ENCODE measurements at regions not wholly inside any gene's neighbourhood (a gene's known extent, or its start where the extent isn't known, plus 50 kb on each side); places are given as distances from the start of the nearest gene placed in this dataset.
"Not testable (repeated sequence)": the region's sequence is repeated elsewhere in the genome, so short reads cannot be mapped to it uniquely, and the experiment has no call there.

GRCh38 chr14:52146504-52146903 is 77.6 kb upstream of the NID2 start:
- Histone ChIP-seq H3K36me3 (ENCODE audit: low read depth, missing control alignments) (no peaks in the 10 kb centered on the region), H3K27me3 (no peaks in the 10 kb centered on the region), H3K4me3 (no peak overlapping the region), H3K4me1 (no peaks in the 10 kb centered on the region), H3K9me3 (no peaks in the 10 kb centered on the region), H3K27ac (no peak overlapping the region)
- no peak for DNase-seq
- WGBS, 2 donors = 26 to 28% methylated on average over 2 of the region's 2 CpGs
- intact Hi-C loops (cut with DNase I; ENCODE audit: low total_unique reads) = no loop called here
- no peak for TF ChIP-seq CTCF (IDR thresholded peaks at IDR 0.05)
- TF ChIP-seq POLR2A (IDR thresholded peaks at IDR 0.05) = no peak

GRCh38 chr14:52144099-52144498 is 75.2 kb upstream of the NID2 start:
- H3K27me3 ChIP-seq; H3K4me1 ChIP-seq; intact Hi-C loops (cut with DNase I; ENCODE audit: low total_unique reads); H3K36me3 ChIP-seq (ENCODE audit: low read depth, missing control alignments); H3K9me3 ChIP-seq; DNase-seq; H3K27ac ChIP-seq; H3K4me3 ChIP-seq: not testable (repeated sequence)
- WGBS, 2 donors = 93 to 95% methylated on average over 2 of the region's 2 CpGs

GRCh38 chr14:52142504-52142903 is 73.6 kb upstream of the NID2 start:
- no peak for TF ChIP-seq POLR2A (IDR thresholded peaks at IDR 0.05)
- TF ChIP-seq CTCF (IDR thresholded peaks at IDR 0.05) = no peak
- H3K36me3 ChIP-seq (ENCODE audit: low read depth, missing control alignments) = no peaks in the 10 kb centered on the region
- no peaks in the 10 kb centered on the region for H3K9me3 ChIP-seq
- H3K4me1 ChIP-seq = no peaks in the 10 kb centered on the region
- no peak overlapping the region for H3K27ac ChIP-seq
- H3K4me3 ChIP-seq = no peak overlapping the region
- DNase-seq = no peak
- intact Hi-C loops (cut with DNase I; ENCODE audit: low total_unique reads) = no loop called here
- no peaks in the 10 kb centered on the region for H3K27me3 ChIP-seq

GRCh38 chr14:52131640-52132320 is 62.9 kb upstream of the NID2 start:
- H3K9me3 ChIP-seq = no peaks in the 10 kb centered on the region
- no peaks in the 10 kb centered on the region for H3K36me3 ChIP-seq (ENCODE audit: low read depth, missing control alignments)
- intact Hi-C loops (cut with DNase I; ENCODE audit: low total_unique reads) = no loop called here
- no peak overlapping the region for H3K27ac ChIP-seq
- H3K4me1 ChIP-seq = peaks cover 9% of the 10 kb centered on the region
- DNase-seq = peak; percentile 90
- no peaks in the 10 kb centered on the region for H3K27me3 ChIP-seq
- TF ChIP-seq POLR2A (IDR thresholded peaks at IDR 0.05) (no peak), CTCF (IDR thresholded peaks at IDR 0.05) (peak; percentile 62 to 76 (median 63))
- 35 to 36% methylated on average over 13 of the region's 13 CpGs for WGBS, 2 donors
- no peak overlapping the region for H3K4me3 ChIP-seq

GRCh38 chr14:52129721-52130120 is 60.9 kb upstream of the NID2 start:
- no peaks in the 10 kb centered on the region for H3K36me3 ChIP-seq (ENCODE audit: low read depth, missing control alignments)
- H3K27ac ChIP-seq = no peak overlapping the region
- no peak overlapping the region for H3K4me3 ChIP-seq
- intact Hi-C loops (cut with DNase I; ENCODE audit: low total_unique reads) = no loop called here
- no peaks in the 10 kb centered on the region for H3K9me3 ChIP-seq
- peak; percentile 60 for DNase-seq
- H3K4me1 ChIP-seq = peaks cover 9% of the 10 kb centered on the region
- no peaks in the 10 kb centered on the region for H3K27me3 ChIP-seq
- TF ChIP-seq CTCF (IDR thresholded peaks at IDR 0.05) (no peak), POLR2A (IDR thresholded peaks at IDR 0.05) (no peak)
- WGBS, 2 donors = 38 to 40% methylated on average over 3 of the region's 3 CpGs
